ENCODE measurements at regions not wholly inside any gene's neighbourhood (a gene's known extent, or its start where the extent isn't known, plus 50 kb on each side); places are given as distances from the start of the nearest gene placed in this dataset.

DNA sequence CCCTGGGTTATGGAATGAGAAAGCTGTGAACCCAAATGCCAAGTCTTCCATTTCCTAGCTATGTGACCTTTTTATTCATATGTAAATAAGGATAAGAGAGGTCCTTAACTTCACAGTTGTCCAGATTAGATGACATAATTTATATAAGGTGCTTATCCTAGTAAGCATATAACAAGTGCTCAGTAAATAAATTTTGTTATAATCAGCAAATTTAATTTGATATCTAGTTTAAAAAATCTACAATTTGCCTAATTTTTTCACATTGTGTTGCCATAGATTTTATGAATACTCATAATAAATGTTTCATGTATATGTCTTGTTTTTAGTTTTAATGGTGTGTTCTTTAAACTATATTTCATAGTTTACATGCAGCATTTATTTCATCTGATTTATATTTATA lies 130.4 kb upstream of the SPRY1 start:
- H3K4me1 ChIP-seq (ENCODE audit: control insufficient read depth in 1 of 2, insufficient read depth in 2 of 2, low read length in 2 of 2): no peaks in the 10 kb centered on the region
- H3K4me1 Mint-ChIP-seq: no peaks in the 10 kb centered on the region
- H4K20me1 ChIP-seq (ENCODE audit: insufficient read depth, low read length): no peaks in the 10 kb centered on the region
- H3K79me2 ChIP-seq (ENCODE audit: insufficient read depth, low read length): no peaks in the 10 kb centered on the region
- no peak for DNase-seq
- intact Hi-C loops (cut with micrococcal nuclease): no loop called here
- H3K27me3 Mint-ChIP-seq (ENCODE audit: low read depth in 3 of 3): no peaks in the 10 kb centered on the region
- H3K4me3 ChIP-seq (replicated peaks in 1 of 3; ENCODE audit: low read depth in 2 of 3, low read length in 3 of 3): no peak overlapping the region
- H3K4me2 ChIP-seq (replicated peaks; ENCODE audit: extremely low read depth, low read length, poor library complexity, severe bottlenecking): no peak overlapping the region
- H3K27ac ChIP-seq (ENCODE audit: low read depth in 1 of 2, low read length in 2 of 2): no peak overlapping the region
- H3K9ac ChIP-seq (ENCODE audit: insufficient read depth, low read length, poor library complexity, severe bottlenecking): no peak overlapping the region
- H3K36me3 ChIP-seq (replicated peaks in 1 of 2; ENCODE audit: control insufficient read depth in 1 of 2, insufficient read depth in 2 of 2, low read length in 2 of 2): no peaks in the 10 kb centered on the region
- H3K27me3 ChIP-seq (ENCODE audit: control insufficient read depth in 2 of 2, insufficient read depth in 2 of 2, low read length in 2 of 2): no peaks in the 10 kb centered on the region
- peaks cover 0 to 5% of the 10 kb centered on the region in 2 donors for H3K36me3 Mint-ChIP-seq
- H3K4me3 Mint-ChIP-seq: no peak overlapping the region
- TF ChIP-seq, protein P1, sequence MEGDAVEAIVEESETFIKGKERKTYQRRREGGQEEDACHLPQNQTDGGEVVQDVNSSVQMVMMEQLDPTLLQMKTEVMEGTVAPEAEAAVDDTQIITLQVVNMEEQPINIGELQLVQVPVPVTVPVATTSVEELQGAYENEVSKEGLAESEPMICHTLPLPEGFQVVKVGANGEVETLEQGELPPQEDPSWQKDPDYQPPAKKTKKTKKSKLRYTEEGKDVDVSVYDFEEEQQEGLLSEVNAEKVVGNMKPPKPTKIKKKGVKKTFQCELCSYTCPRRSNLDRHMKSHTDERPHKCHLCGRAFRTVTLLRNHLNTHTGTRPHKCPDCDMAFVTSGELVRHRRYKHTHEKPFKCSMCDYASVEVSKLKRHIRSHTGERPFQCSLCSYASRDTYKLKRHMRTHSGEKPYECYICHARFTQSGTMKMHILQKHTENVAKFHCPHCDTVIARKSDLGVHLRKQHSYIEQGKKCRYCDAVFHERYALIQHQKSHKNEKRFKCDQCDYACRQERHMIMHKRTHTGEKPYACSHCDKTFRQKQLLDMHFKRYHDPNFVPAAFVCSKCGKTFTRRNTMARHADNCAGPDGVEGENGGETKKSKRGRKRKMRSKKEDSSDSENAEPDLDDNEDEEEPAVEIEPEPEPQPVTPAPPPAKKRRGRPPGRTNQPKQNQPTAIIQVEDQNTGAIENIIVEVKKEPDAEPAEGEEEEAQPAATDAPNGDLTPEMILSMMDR (IDR thresholded peaks at IDR 0.05): no peak
- no peaks in the 10 kb centered on the region for H3K9me3 ChIP-seq (replicated peaks in 1 of 2; ENCODE audit: control insufficient read depth in 1 of 2, insufficient read depth in 1 of 2, low read length in 2 of 2)
- H3K9me3 Mint-ChIP-seq: no peaks in the 10 kb centered on the region
- no peak overlapping the region for H2AFZ ChIP-seq (ENCODE audit: insufficient read depth, low read depth, low read length, poor library complexity, severe bottlenecking)
- no peak overlapping the region for H3K27ac Mint-ChIP-seq

DNA sequence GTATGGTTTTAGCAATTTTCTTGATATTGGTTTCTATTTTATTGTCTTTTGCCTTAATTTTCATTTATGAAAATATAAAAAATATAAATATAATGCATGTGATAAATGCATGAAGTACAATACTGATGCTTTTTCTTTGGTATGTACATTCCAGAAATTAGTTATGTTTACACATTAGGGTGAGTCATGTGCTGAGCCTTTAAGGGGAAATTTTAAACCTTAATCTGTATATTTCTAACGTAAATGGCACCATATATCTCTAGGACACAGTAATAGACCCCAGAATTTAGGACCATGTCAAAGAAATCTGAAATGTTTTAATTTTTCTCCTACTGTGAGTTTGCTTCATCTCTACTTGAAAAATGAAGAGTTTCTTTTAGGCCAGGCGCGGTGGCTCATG lies 117.8 kb upstream of the SPRY1 start:
- Histone ChIP-seq H3K27me3 (ENCODE audit: control insufficient read depth in 2 of 2, insufficient read depth in 2 of 2, low read length in 2 of 2) (no peaks in the 10 kb centered on the region), H3K79me2 (ENCODE audit: insufficient read depth, low read length) (no peaks in the 10 kb centered on the region), H3K27ac (ENCODE audit: low read depth in 1 of 2, low read length in 2 of 2) (no peak overlapping the region), H3K4me3 (replicated peaks in 1 of 3; ENCODE audit: low read depth in 2 of 3, low read length in 3 of 3) (no peak overlapping the region), H3K4me2 (replicated peaks; ENCODE audit: extremely low read depth, low read length, poor library complexity, severe bottlenecking) (no peak overlapping the region), H2AFZ (ENCODE audit: insufficient read depth, low read depth, low read length, poor library complexity, severe bottlenecking) (no peak overlapping the region), H3K4me1 (ENCODE audit: control insufficient read depth in 1 of 2, insufficient read depth in 2 of 2, low read length in 2 of 2) (no peaks in the 10 kb centered on the region), H3K9me3 (replicated peaks in 1 of 2; ENCODE audit: control insufficient read depth in 1 of 2, insufficient read depth in 1 of 2, low read length in 2 of 2) (no peaks in the 10 kb centered on the region), H3K9ac (ENCODE audit: insufficient read depth, low read length, poor library complexity, severe bottlenecking) (no peak overlapping the region), H4K20me1 (ENCODE audit: insufficient read depth, low read length) (no peaks in the 10 kb centered on the region), H3K36me3 (replicated peaks in 1 of 2; ENCODE audit: control insufficient read depth in 1 of 2, insufficient read depth in 2 of 2, low read length in 2 of 2) (no peaks in the 10 kb centered on the region)
- TF ChIP-seq, protein P1 (IDR thresholded peaks at IDR 0.05): no peak
- peaks cover 0 to 2% (median 0%) of the 10 kb centered on the region in 3 donors for H3K27me3 Mint-ChIP-seq (ENCODE audit: low read depth in 3 of 3)
- WGBS (ENCODE audit: insufficient coverage): no CpG with 5 or more reads among the region's 3 CpGs
- no peak overlapping the region for H3K4me3 Mint-ChIP-seq
- DNase-seq: no peak
- H3K4me1 Mint-ChIP-seq: peaks cover under 1% of the 10 kb centered on the region
- H3K9me3 Mint-ChIP-seq: peaks cover 0 to 7% (median 0%) of the 10 kb centered on the region in 7 donors
- intact Hi-C loops (cut with micrococcal nuclease): no loop called here
- H3K36me3 Mint-ChIP-seq: no peaks in the 10 kb centered on the region
- no peak overlapping the region for H3K27ac Mint-ChIP-seq
